Right atrium auricular region (tissue), 2 donors: ENCODE measurements at regions not wholly inside any gene's neighbourhood (a gene's known extent, or its start where the extent isn't known, plus 50 kb on each side); places are given as distances from the start of the nearest gene placed in this dataset.

Experiments used
- DNase-seq: peaks from one replicate; pipeline ENCODE4 v3.0.0-alpha.2; 2019; ENCODE audit warnings: low spot score
- H3K27ac ChIP-seq, 2 donors: fragments of 200-600 bp; sonication (generic); 1 replicate in 1 of 2; 2 replicates in 1 of 2; pipeline ENCODE4 v1.5.1; 2016 to 2019
- H3K27me3 ChIP-seq, 2 donors: fragments of 200-600 bp; sonication (generic); one replicate each; pipeline versions ENCODE4 v1.5.1 to v1.6.0; 2017 to 2019
- H3K36me3 ChIP-seq: fragments of 200-600 bp; sonication (generic); one replicate; pipeline ENCODE4 v1.5.1; 2016
- H3K4me1 ChIP-seq, 2 donors: fragments of 200-600 bp; sonication (generic); one replicate each; pipeline versions ENCODE4 v1.5.1 to v1.6.0; 2017 to 2019
- H3K4me3 ChIP-seq, 2 donors: fragments of 200-600 bp; sonication (generic); 1 replicate in 1 of 2; 2 replicates in 1 of 2; pipeline ENCODE4 v1.5.1; 2017 to 2019; ENCODE audit warnings: mild to moderate bottlenecking in 1 of 2, moderate library complexity in 1 of 2
- H3K9me3 ChIP-seq, 2 donors: fragments of 200-600 bp; sonication (generic); one replicate each; pipeline ENCODE4 v1.5.1; 2019
- TF ChIP-seq, protein P1 (sequence below), 2 donors: fragments of 200-600 bp; sonication (generic); IDR thresholded peaks; one replicate each; pipeline ENCODE4 v1.5.1; 2019; ENCODE audit warnings: antibody characterized with exemption in 2 of 2

DNA sequence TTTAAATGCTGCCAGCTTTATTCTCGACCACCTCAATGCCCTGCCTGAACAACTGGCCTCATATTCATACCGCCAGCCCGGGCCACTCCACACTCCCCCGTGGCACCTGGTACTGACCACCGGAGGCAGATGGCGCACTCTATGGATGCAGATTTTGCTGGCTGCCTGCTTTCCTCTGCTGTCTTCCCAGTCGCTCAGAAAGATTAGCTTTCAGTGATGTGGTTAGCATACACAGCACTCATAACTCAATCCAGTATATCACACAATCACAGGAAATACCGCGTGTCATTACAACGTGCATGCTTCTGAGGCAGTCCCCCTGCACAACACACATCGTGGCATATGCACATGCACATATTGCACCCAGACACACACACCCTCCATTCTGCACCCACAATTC, 147.2 kb upstream of the BCOR start:
- H3K27ac ChIP-seq, result no peak overlapping the region
- H3K9me3 ChIP-seq, result no peaks in the 10 kb centered on the region
- DNase-seq, result no peak
- H3K4me1 ChIP-seq, result no peaks in the 10 kb centered on the region
- H3K4me3 ChIP-seq, result peak overlapping the region in 1 of 2 donors; percentile 13
- no peaks in the 10 kb centered on the region for H3K27me3 ChIP-seq
- TF ChIP-seq, protein P1, sequence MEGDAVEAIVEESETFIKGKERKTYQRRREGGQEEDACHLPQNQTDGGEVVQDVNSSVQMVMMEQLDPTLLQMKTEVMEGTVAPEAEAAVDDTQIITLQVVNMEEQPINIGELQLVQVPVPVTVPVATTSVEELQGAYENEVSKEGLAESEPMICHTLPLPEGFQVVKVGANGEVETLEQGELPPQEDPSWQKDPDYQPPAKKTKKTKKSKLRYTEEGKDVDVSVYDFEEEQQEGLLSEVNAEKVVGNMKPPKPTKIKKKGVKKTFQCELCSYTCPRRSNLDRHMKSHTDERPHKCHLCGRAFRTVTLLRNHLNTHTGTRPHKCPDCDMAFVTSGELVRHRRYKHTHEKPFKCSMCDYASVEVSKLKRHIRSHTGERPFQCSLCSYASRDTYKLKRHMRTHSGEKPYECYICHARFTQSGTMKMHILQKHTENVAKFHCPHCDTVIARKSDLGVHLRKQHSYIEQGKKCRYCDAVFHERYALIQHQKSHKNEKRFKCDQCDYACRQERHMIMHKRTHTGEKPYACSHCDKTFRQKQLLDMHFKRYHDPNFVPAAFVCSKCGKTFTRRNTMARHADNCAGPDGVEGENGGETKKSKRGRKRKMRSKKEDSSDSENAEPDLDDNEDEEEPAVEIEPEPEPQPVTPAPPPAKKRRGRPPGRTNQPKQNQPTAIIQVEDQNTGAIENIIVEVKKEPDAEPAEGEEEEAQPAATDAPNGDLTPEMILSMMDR (IDR thresholded peaks at IDR 0.05), result no peak
- no peaks in the 10 kb centered on the region for H3K36me3 ChIP-seq

DNA sequence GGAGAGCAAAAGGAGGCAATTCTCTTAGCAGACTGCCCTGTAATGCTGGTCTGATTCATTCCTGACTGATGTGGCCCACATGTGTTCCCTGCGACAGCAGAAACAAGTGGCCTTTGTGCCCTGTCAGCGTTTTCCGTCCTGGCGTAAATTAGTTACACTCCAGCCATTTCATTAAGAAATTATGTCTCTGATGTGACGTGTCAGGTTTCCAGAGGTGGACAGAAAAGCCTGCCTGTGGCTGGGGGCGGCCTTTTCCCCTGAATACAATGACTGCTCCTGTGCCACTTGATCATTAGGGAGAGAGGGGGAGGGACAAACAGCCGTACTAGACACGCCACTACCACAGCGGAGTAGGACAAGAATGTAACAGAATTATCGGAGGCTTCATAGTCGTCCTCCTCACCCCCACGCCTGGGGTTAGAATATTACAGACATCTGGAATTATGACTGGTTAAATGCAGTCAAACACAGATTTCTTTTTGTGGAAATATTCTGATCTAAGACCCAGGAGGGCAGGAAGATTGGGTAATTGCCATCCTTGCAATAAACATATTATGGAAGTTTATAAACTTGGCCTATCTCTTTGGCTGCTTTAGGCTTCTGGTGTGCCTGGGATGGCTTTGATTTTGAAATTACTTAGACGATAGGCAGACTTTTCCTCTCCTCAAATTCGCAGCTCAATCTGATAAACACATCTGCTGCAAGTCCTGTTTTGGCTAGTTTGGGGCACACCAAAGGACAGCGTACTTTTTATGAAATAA, 146.2 kb upstream of the BCOR start:
- TF ChIP-seq, protein P1 (IDR thresholded peaks at IDR 0.05), result no peak

DNA sequence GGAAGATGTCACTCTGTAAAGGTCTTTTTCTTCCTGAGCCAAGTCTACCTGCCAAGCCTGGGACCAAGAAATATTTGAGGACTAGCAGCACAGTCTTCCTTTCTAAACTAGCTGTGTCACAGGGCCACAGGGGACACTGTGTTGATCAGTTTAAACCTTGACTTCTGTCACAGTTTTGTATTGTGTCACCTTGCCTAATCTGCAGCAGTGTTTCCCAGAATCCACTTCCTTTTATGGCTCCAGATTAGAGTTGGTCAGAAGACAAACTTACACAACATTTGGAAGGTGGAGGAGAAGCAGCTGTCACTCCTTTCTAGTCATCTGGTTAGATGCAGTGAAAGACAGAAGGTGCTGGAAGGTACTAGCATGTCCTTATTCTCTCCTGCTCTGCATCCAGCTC, 143.1 kb upstream of the BCOR start:
- no peaks in the 10 kb centered on the region for H3K4me1 ChIP-seq
- H3K9me3 ChIP-seq, result peaks cover 0 to 5% of the 10 kb centered on the region in 2 donors
- H3K36me3 ChIP-seq, result no peaks in the 10 kb centered on the region
- TF ChIP-seq, protein P1 (IDR thresholded peaks at IDR 0.05), result no peak
- no peak overlapping the region for H3K27ac ChIP-seq
- no peak overlapping the region for H3K4me3 ChIP-seq
- no peak for DNase-seq
- no peaks in the 10 kb centered on the region for H3K27me3 ChIP-seq

More for the DNA sequence above, 146.2 kb upstream of the BCOR start:
- H3K36me3 ChIP-seq, result no peaks in the 10 kb centered on the region
- H3K4me3 ChIP-seq, result no peak overlapping the region
- no peaks in the 10 kb centered on the region for H3K9me3 ChIP-seq
- H3K27me3 ChIP-seq, result no peaks in the 10 kb centered on the region
- DNase-seq, result no peak
- H3K4me1 ChIP-seq, result no peaks in the 10 kb centered on the region
- no peak overlapping the region for H3K27ac ChIP-seq

GRCh38 chrX:40237731-40238178, 140.0 kb upstream of the BCOR start:
- no peaks in the 10 kb centered on the region for H3K27me3 ChIP-seq
- H3K9me3 ChIP-seq, result peaks cover 0 to 5% of the 10 kb centered on the region in 2 donors
- TF ChIP-seq, protein P1 (IDR thresholded peaks at IDR 0.05), result no peak
- H3K4me3 ChIP-seq, result no peak overlapping the region
- H3K4me1 ChIP-seq, result no peaks in the 10 kb centered on the region
- no peak for DNase-seq
- no peaks in the 10 kb centered on the region for H3K36me3 ChIP-seq
- H3K27ac ChIP-seq, result no peak overlapping the region

DNA sequence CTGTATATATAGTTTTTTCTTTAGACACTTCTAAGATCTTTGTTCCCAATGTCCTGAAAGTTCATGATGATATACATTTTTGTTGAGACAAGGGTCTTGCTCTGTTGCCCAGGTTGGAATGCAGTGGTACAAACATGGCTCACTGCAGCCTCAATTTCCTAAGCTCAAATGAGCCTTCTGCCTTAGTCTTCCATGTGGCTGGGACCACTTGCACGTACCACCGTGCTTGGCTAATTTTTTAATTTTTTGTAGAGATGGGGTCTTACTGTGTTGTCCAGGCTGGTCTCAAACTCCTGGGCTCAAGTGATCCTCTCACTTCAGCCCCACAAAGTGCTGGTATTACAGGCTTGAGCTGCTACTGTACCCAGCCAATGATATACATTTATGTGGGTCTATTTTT, 132.9 kb upstream of the BCOR start:
- Histone ChIP-seq H3K36me3 (no peaks in the 10 kb centered on the region), H3K4me1 (no peaks in the 10 kb centered on the region), H3K4me3 (no peak overlapping the region), H3K27me3 (no peaks in the 10 kb centered on the region), H3K27ac (no peak overlapping the region), H3K9me3 (no peaks in the 10 kb centered on the region)
- TF ChIP-seq, protein P1 (IDR thresholded peaks at IDR 0.05), result no peak
- no peak for DNase-seq

DNA sequence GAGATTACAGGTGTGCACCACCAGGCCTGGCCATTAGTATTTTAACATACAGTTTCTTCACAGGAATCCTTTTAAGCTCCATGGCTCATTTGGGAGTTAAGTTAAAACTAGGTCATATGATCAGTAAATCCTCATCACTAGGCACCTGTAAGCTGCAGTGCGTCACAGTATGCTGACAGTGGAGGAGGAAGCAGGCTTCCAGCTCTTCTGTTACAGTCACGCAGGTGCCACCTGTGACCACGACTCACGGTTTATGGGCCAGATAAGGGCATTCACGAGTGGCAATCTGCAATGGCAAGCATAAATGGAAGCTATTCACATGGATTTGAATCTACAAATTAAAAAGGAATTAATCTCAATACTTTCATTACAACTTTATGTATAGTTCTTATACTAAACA, 129.4 kb upstream of the BCOR start:
- no peak overlapping the region for H3K4me3 ChIP-seq
- DNase-seq, result no peak
- H3K27ac ChIP-seq, result no peak overlapping the region
- H3K27me3 ChIP-seq, result no peaks in the 10 kb centered on the region
- H3K4me1 ChIP-seq, result no peaks in the 10 kb centered on the region
- H3K9me3 ChIP-seq, result peaks cover 0 to 11% of the 10 kb centered on the region in 2 donors
- TF ChIP-seq, protein P1 (IDR thresholded peaks at IDR 0.05), result no peak
- no peaks in the 10 kb centered on the region for H3K36me3 ChIP-seq
